ENCODE measurements at regions not wholly inside any gene's neighbourhood (a gene's known extent, or its start where the extent isn't known, plus 50 kb on each side); places are given as distances from the start of the nearest gene placed in this dataset.

- Histone ChIP-seq H4K20me1 (ENCODE audit: insufficient read depth, low read length) (no peaks in the 10 kb centered on the region), H3K9ac (ENCODE audit: low read length) (no peak overlapping the region), H3K27ac (ENCODE audit: low read length) (no peak overlapping the region), H3K4me1 (ENCODE audit: low read length) (peaks cover 6% of the 10 kb centered on the region; the same call in 1 of the 2 replicates), H2AFZ (ENCODE audit: low read depth, low read length) (no peak overlapping the region), H3K4me3 (ENCODE audit: low read length) (no peak overlapping the region), H3K9me3 (ENCODE audit: insufficient read depth, low read length) (no peaks in the 10 kb centered on the region), H3K79me2 (ENCODE audit: low read length) (no peaks in the 10 kb centered on the region), H3K27me3 (ENCODE audit: low read depth, low read length) (no peaks in the 10 kb centered on the region), H3K4me2 (ENCODE audit: low read length) (no peak overlapping the region), H3K36me3 (replicated peaks; ENCODE audit: low read depth, low read length) (no peaks in the 10 kb centered on the region)
- TF ChIP-seq CTCF (IDR thresholded peaks at IDR 0.05; ENCODE audit: low read depth, low read length) (peak; percentile 53), EZH2phosphoT487 (IDR thresholded peaks at IDR 0.05; ENCODE audit: low read depth) (no peak)
Observed at GRCh38 chrX:136954930-136955329, 74.4 kb upstream of the RBMX start.

- Histone ChIP-seq H3K4me1 (ENCODE audit: low read length) (peaks cover 6% of the 10 kb centered on the region; the same call in 1 of the 2 replicates), H3K4me2 (ENCODE audit: low read length) (no peak overlapping the region), H4K20me1 (ENCODE audit: insufficient read depth, low read length) (no peaks in the 10 kb centered on the region), H3K79me2 (ENCODE audit: low read length) (no peaks in the 10 kb centered on the region), H3K27me3 (ENCODE audit: low read depth, low read length) (no peaks in the 10 kb centered on the region), H3K9me3 (ENCODE audit: insufficient read depth, low read length) (no peaks in the 10 kb centered on the region), H2AFZ (ENCODE audit: low read depth, low read length) (no peak overlapping the region), H3K4me3 (ENCODE audit: low read length) (no peak overlapping the region), H3K36me3 (replicated peaks; ENCODE audit: low read depth, low read length) (no peaks in the 10 kb centered on the region), H3K27ac (ENCODE audit: low read length) (no peak overlapping the region), H3K9ac (ENCODE audit: low read length) (no peak overlapping the region)
- TF ChIP-seq EZH2phosphoT487 (IDR thresholded peaks at IDR 0.05; ENCODE audit: low read depth) = no peak
- peak; percentile 62 for TF ChIP-seq CTCF (IDR thresholded peaks at IDR 0.05; ENCODE audit: low read depth, low read length)
Observed at GRCh38 chrX:136953867-136954787, 73.6 kb upstream of the RBMX start.

GRCh38 chrX:136950211-136950610, 69.7 kb upstream of the RBMX start:
- Histone ChIP-seq H3K27me3 (ENCODE audit: low read depth, low read length) (no peaks in the 10 kb centered on the region), H3K79me2 (ENCODE audit: low read length) (no peaks in the 10 kb centered on the region)
- no peak for TF ChIP-seq CTCF (IDR thresholded peaks at IDR 0.05; ENCODE audit: low read depth, low read length)

GRCh38 chrX:136941396-136942337, 61.1 kb upstream of the RBMX start:
- no peak overlapping the region for H3K9ac ChIP-seq (ENCODE audit: low read length)
- TF ChIP-seq EZH2phosphoT487 (IDR thresholded peaks at IDR 0.05; ENCODE audit: low read depth) = no peak
- no peak for TF ChIP-seq CTCF (IDR thresholded peaks at IDR 0.05; ENCODE audit: low read depth, low read length)
- H3K79me2 ChIP-seq (ENCODE audit: low read length) = no peaks in the 10 kb centered on the region

More at GRCh38 chrX:136950211-136950610, 69.7 kb upstream of the RBMX start:
- Histone ChIP-seq H3K9ac (ENCODE audit: low read length) (no peak overlapping the region), H3K4me2 (ENCODE audit: low read length) (no peak overlapping the region), H3K4me1 (ENCODE audit: low read length) (peaks cover 6% of the 10 kb centered on the region; the same call in 1 of the 2 replicates), H2AFZ (ENCODE audit: low read depth, low read length) (no peak overlapping the region), H3K27ac (ENCODE audit: low read length) (no peak overlapping the region), H3K36me3 (replicated peaks; ENCODE audit: low read depth, low read length) (no peaks in the 10 kb centered on the region), H3K4me3 (ENCODE audit: low read length) (no peak overlapping the region), H3K9me3 (ENCODE audit: insufficient read depth, low read length) (no peaks in the 10 kb centered on the region), H4K20me1 (ENCODE audit: insufficient read depth, low read length) (no peaks in the 10 kb centered on the region)

More at GRCh38 chrX:136941396-136942337, 61.1 kb upstream of the RBMX start:
- no peaks in the 10 kb centered on the region for H3K9me3 ChIP-seq (ENCODE audit: insufficient read depth, low read length)
- H3K4me1 ChIP-seq (ENCODE audit: low read length) = no peaks in the 10 kb centered on the region
- no peak overlapping the region for H3K4me3 ChIP-seq (ENCODE audit: low read length)
- no peak overlapping the region for H2AFZ ChIP-seq (ENCODE audit: low read depth, low read length)
- H3K27me3 ChIP-seq (ENCODE audit: low read depth, low read length) = no peaks in the 10 kb centered on the region
- H3K4me2 ChIP-seq (ENCODE audit: low read length) = no peak overlapping the region
- no peaks in the 10 kb centered on the region for H4K20me1 ChIP-seq (ENCODE audit: insufficient read depth, low read length)
- H3K36me3 ChIP-seq (replicated peaks; ENCODE audit: low read depth, low read length) = no peaks in the 10 kb centered on the region
- no peak overlapping the region for H3K27ac ChIP-seq (ENCODE audit: low read length)

Data from OCI-LY3 (cell line).